K562 (cell line): ENCODE measurements at regions not wholly inside any gene's neighbourhood (a gene's known extent, or its start where the extent isn't known, plus 50 kb on each side); places are given as distances from the start of the nearest gene placed in this dataset.

Source experiments
- CBX8 ChIP-seq: fragments of 200-600 bp; sonication (generic); IDR thresholded peaks from 2 replicates; pipeline ENCODE4 v1.6.1; 2012; ENCODE audit warnings: borderline replicate concordance, mixed run types, low read depth, mild to moderate bottlenecking, moderate library complexity, mixed read lengths, low read length, control low read depth, inconsistent platforms; ENCODE audit not compliant: poor library complexity, severe bottlenecking; ENCODE audit errors: extremely low read depth
- E2F3 ChIP-seq: fragments of 250-450 bp; sonication (Bioruptor Pico); IDR thresholded peaks from 2 replicates; pipeline ENCODE4 v1.4.0; 2020; ENCODE audit warnings: mild to moderate bottlenecking
- FOS ChIP-seq: IDR thresholded peaks from 3 replicates; pipeline ENCODE4 v1.6.1; 2011; ENCODE audit not compliant: insufficient read length; ENCODE audit errors: extremely low read depth
- FOSL1 ChIP-seq: fragments of 200-800 bp; sonication (Bioruptor generic); conservative IDR thresholded peaks from 2 replicates; pipeline ENCODE4 v1.6.1; 2016; ENCODE audit warnings: missing genetic modification characterization, missing compliant biosample characterization
- FOXM1 ChIP-seq, 2 experiments: fragments of 450-650 bp in 1 of 2; sonication (generic) in 1 of 2; formaldehyde crosslinking in 1 of 2; IDR thresholded peaks; 2 replicates each; pipeline versions ENCODE4 v1.6.1 to v1.9.0; 2017 to 2022; ENCODE audit warnings: low read depth in 2 of 2, mild to moderate bottlenecking in 2 of 2, missing genetic modification reagents in 1 of 2, moderate library complexity in 1 of 2
- HNRNPUL1 ChIP-seq: fragments of 200-400 bp; formaldehyde crosslinking; IDR thresholded peaks from 2 replicates; pipeline ENCODE4 v1.6.1; 2017; ENCODE audit warnings: low read length
- MYC ChIP-seq, 2 experiments: fragments of 250-450 bp in 1 of 2; sonication (Bioruptor Pico) in 1 of 2; IDR thresholded peaks; 2 replicates each; pipeline versions ENCODE4 v1.5.1 to v1.6.1; 2012 to 2021; ENCODE audit warnings: low read depth in 2 of 2, borderline replicate concordance in 1 of 2, improper control_type of control experiment in 1 of 2, low read length in 1 of 2, mild to moderate bottlenecking in 1 of 2, moderate library complexity in 1 of 2
- NR2F6 ChIP-seq: fragments of 450-650 bp; formaldehyde crosslinking; IDR thresholded peaks from 2 replicates; pipeline ENCODE4 v1.4.0; 2020; ENCODE audit warnings: mild to moderate bottlenecking
- NR3C1 ChIP-seq: sonication (generic); formaldehyde crosslinking; IDR thresholded peaks from 2 replicates; pipeline ENCODE4 v1.8.1; 2022; ENCODE audit warnings: missing genetic modification reagents
- RBFOX2 ChIP-seq: fragments of 200-400 bp; formaldehyde crosslinking; IDR thresholded peaks from 2 replicates; pipeline ENCODE4 v1.6.1; 2017; ENCODE audit warnings: low read depth, mild to moderate bottlenecking, low read length, moderate library complexity
- STAG1 ChIP-seq: sonication (generic); formaldehyde crosslinking; IDR thresholded peaks from 2 replicates; pipeline ENCODE4 v1.5.0; 2020; ENCODE audit warnings: missing genetic modification reagents, borderline replicate concordance
- YY1 ChIP-seq, 3 experiments: IDR thresholded peaks; 2 replicates each; pipeline ENCODE4 v1.6.1; 2011; ENCODE audit warnings: low read length in 2 of 3, mild to moderate bottlenecking in 2 of 3, moderate library complexity in 2 of 3, borderline replicate concordance in 1 of 3, control low read depth in 1 of 3, low read depth in 1 of 3; ENCODE audit not compliant: insufficient read depth in 3 of 3, insufficient replicate concordance in 2 of 3, control insufficient read depth in 1 of 3, insufficient read length in 1 of 3; ENCODE audit errors: extremely low read depth in 1 of 3
- ZNF124 ChIP-seq: sonication (generic); formaldehyde crosslinking; IDR thresholded peaks from 2 replicates; pipeline ENCODE4 v1.8.1; 2022; ENCODE audit warnings: missing genetic modification reagents
- ZNF143 ChIP-seq: sonication (generic); formaldehyde crosslinking; IDR thresholded peaks from 2 replicates; pipeline ENCODE4 v1.9.0; 2022; ENCODE audit warnings: mild to moderate bottlenecking, missing genetic modification reagents
- ZNF239 ChIP-seq: fragments of 250-450 bp; sonication (Bioruptor Pico); IDR thresholded peaks from 2 replicates; pipeline ENCODE4 v1.4.0; 2020; ENCODE audit warnings: mild to moderate bottlenecking
- ZNF24 ChIP-seq: fragments of 450-650 bp; IDR thresholded peaks from 2 replicates; pipeline ENCODE4 v1.6.1; 2016
- ZNF431 ChIP-seq: sonication (generic); formaldehyde crosslinking; IDR thresholded peaks from 2 replicates; pipeline ENCODE4 v1.8.0; 2022; ENCODE audit warnings: mild to moderate bottlenecking, missing genetic modification reagents
- ZNF584 ChIP-seq: fragments of 200-800 bp; sonication (Bioruptor generic); IDR thresholded peaks from 2 replicates; pipeline ENCODE4 v1.6.1; 2016; ENCODE audit warnings: low read depth, mild to moderate bottlenecking, missing genetic modification characterization, missing compliant biosample characterization
- TF ChIP-seq, protein P1 (sequence below): fragments of 250-450 bp; sonication (Bioruptor Pico); IDR thresholded peaks from 2 replicates; pipeline ENCODE4 v1.9.0; 2021; ENCODE audit warnings: mild to moderate bottlenecking
- TF ChIP-seq, protein P2 (sequence below): fragments of 200-800 bp; sonication (Bioruptor generic); IDR thresholded peaks from 2 replicates; pipeline ENCODE4 v1.6.1; 2017; ENCODE audit warnings: missing genetic modification characterization, missing compliant biosample characterization
- TF ChIP-seq, protein P3 (sequence below): IDR thresholded peaks from 2 replicates; pipeline ENCODE4 v1.6.1; 2011; ENCODE audit not compliant: insufficient read length; ENCODE audit errors: extremely low read depth

DNA sequence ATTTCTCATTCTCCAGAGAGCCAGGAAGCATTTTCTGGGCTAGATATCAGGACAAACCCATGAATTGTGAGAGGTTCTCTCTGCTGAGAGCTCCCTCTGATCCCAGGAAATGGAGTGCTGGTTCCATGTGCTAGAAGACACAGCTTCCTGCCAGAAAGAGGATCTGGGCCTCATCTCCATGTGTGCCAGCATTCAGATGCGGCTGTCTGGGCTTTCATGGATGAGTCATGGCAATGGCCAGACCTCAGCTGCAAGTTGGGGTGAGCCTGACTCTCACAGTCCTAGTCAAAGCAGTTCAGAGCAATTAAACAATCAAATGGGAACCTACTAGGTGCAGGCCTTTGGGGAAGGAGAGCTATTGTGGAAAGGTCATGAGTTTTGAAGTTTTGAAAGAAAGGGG, 82.3 kb upstream of the EED start (continued):
- TF ChIP-seq YY1 (IDR thresholded peaks at IDR 0.05; ENCODE audit: borderline replicate concordance in 1 of 3, control insufficient read depth in 1 of 3, extremely low read depth in 1 of 3, insufficient read depth in 3 of 3, insufficient read length in 1 of 3, insufficient replicate concordance in 2 of 3, low read depth in 1 of 3, low read length in 2 of 3) (peak in 1 of 3 experiments; percentile 28), NR2F6 (CRISPR knock-in tag) (no peak), FOS (no peak), ZNF584 (0 out of 2 replicates have a peak, but pooled peaks have one; percentile 69), FOSL1 (tag) (peak; percentile 77), ZNF431 (no peak), ZNF24 (no peak), STAG1 (CRISPR knock-in tag) (no peak), HNRNPUL1 (no peak), E2F3 (CRISPR knock-in tag) (no peak), ZNF143 (CRISPR knock-in tag) (no peak), MYC (IDR thresholded peaks at IDR 0.05; ENCODE audit: low read depth, low read length) (no peak), MYC (CRISPR knock-in tag; IDR thresholded peaks at IDR 0.05; ENCODE audit: borderline replicate concordance, low read depth) (no peak), NR3C1 (CRISPR knock-in tag) (no peak), RBFOX2 (no peak), ZNF239 (CRISPR knock-in tag) (peak; percentile 48), ZNF124 (CRISPR knock-in tag) (no peak), FOXM1 (IDR thresholded peaks at IDR 0.05; ENCODE audit: low read depth) (no peak), FOXM1 (CRISPR knock-in tag; IDR thresholded peaks at IDR 0.05; ENCODE audit: low read depth) (no peak), CBX8 (no peak)
- TF ChIP-seq, protein P1, sequence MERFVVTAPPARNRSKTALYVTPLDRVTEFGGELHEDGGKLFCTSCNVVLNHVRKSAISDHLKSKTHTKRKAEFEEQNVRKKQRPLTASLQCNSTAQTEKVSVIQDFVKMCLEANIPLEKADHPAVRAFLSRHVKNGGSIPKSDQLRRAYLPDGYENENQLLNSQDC (CRISPR knock-in tag): no peak
- TF ChIP-seq, protein P2, sequence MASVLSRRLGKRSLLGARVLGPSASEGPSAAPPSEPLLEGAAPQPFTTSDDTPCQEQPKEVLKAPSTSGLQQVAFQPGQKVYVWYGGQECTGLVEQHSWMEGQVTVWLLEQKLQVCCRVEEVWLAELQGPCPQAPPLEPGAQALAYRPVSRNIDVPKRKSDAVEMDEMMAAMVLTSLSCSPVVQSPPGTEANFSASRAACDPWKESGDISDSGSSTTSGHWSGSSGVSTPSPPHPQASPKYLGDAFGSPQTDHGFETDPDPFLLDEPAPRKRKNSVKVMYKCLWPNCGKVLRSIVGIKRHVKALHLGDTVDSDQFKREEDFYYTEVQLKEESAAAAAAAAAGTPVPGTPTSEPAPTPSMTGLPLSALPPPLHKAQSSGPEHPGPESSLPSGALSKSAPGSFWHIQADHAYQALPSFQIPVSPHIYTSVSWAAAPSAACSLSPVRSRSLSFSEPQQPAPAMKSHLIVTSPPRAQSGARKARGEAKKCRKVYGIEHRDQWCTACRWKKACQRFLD (CRISPR knock-in tag): no peak
- TF ChIP-seq, protein P3, sequence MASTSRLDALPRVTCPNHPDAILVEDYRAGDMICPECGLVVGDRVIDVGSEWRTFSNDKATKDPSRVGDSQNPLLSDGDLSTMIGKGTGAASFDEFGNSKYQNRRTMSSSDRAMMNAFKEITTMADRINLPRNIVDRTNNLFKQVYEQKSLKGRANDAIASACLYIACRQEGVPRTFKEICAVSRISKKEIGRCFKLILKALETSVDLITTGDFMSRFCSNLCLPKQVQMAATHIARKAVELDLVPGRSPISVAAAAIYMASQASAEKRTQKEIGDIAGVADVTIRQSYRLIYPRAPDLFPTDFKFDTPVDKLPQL: no peak
